GM18498 (cell line): ENCODE measurements at regions not wholly inside any gene's neighbourhood (a gene's known extent, or its start where the extent isn't known, plus 50 kb on each side); places are given as distances from the start of the nearest gene placed in this dataset.

Source experiments
- ATAC-seq: cut with Tn5 transposase; IDR thresholded peaks from one replicate; pipeline ENCODE4 v1.9.1; 2021; ENCODE audit warnings: mild to moderate bottlenecking, moderate library complexity; ENCODE audit not compliant: unreplicated experiment

DNA sequence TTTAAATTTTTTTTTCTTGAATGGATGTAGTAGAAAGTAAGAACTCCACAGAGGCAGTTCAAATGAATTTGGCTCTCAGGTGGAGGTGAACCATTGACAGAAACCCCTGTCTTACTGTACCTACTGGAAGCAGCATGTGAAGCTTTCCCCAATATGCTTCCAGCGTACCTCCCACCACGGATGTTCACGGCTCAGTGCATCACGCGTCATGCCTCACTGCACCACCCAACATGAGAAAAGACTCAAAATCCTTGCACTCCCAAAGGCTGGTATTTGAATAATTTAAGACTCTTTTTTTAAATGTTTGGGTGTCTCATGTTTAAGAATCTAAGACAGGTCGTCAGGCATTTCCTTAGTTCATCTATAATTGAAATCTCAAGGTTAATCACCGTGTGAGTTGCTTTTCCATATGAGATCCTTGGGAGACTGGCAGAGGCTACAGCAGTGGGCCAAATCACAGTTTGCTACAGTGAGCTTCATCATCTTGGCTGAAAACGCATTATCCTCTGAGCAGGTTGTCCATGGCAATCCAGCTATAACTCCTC lies 846.4 kb downstream of the DCDC2C start:
- no peak for ATAC-seq

DNA sequence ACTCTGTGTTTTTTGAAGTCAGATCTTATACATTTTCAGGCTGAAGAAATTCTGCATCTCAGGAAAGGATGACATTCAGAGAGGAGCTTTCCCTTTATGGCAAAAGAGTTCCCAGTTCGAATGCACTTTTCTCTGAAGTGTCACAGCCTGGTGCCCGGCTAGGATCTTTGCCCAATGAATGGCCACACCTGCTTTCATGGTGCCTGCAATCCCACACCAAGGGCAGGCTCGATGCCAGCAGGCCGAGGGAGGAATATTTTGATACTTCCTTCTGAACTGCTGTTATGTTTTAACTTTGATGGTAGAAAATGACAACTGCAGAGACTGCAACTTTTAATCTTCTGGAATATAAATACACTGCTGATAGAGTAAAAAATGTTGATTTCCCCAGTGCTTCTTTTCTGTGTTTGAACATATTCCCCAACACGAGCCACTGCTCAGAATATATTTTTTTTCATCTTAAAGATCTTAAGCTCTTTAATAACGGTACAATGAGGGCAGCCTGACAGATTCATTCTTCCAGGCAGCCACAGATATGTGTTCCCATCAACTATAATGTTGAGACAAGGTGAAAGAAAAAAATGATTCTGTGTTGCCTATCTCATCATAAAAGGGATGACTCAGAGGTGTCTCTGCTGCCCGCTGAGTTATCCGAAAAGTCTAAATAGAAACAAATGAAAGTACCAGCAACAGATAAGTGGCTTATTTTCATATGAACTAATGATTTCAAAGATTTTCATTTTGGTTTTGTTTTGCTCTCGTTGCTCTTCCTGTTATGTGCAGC lies 848.5 kb downstream of the DCDC2C start:
- no peak for ATAC-seq

DNA sequence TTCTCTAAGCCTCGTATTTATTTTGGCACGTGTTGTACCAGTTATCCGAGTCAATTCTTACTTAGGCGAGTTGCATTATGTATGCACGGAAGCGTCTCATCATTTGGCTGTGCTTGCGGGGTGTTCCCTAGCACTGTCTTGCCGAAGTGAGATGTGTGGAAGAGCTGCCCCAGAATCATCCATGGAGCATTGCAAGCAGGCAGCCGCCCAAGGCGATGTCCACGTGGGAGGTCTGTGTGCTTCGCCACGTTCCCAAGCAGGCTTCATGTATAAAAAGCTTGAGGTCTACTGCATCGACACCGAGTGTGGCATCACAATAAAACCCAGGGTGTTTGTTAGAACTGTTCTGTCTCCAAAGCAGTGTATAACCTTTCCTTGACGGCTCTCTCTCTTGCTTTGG lies 849.9 kb downstream of the DCDC2C start:
- ATAC-seq, result no peak

DNA sequence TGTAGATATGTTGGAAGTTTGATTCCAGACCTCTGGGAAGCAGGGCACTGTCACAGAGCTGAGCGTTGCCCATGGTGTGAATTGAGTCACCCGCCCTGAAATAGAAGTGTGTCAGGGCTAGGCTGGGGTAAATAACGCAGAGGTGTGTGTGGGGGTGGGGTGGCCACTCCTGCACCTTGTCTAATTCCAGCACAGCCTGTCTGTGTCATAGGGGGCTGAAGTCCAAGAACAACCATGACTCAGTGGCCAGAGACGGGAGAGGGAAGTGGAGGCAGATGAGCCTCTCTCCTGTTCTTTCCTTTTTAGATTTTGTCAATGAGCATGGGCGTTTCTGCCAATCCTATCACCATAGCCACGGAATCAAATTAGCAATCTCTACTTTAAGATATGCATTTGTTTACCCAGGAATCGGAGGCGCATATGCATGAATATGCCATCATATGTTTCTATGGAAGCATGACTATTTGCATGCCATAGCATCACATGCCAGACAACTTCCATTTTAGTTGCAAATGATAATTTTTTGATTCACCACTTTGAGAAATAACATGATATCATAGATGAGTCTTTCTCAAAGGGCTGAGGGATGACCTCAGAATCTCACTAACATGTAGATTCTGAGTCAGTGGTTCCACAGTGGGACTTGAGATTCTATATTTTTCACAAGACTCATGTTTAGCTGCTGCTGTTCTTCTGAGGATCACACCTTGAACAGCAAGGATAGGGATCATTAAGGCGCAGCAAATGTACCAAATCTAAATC lies 852.9 kb downstream of the DCDC2C start:
- ATAC-seq, result no peak

DNA sequence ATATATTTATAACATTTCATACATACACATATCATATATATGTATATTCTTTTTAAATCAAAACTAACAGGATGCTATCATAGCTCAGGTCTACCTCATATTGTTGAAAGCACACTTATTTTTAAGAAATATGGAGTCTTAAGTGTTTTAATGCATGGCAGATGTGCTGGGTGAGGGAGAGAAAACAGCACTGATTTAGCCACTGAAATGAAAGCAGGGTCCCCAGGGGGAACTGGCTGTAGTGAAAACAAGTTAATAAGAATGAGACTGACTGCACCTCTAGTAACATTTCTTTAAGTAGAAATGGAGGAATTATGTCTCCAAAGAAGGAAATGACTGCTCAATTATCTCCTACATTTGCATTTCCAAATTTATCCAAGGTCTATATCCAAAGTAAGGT lies 857.8 kb downstream of the DCDC2C start:
- no peak for ATAC-seq

DNA sequence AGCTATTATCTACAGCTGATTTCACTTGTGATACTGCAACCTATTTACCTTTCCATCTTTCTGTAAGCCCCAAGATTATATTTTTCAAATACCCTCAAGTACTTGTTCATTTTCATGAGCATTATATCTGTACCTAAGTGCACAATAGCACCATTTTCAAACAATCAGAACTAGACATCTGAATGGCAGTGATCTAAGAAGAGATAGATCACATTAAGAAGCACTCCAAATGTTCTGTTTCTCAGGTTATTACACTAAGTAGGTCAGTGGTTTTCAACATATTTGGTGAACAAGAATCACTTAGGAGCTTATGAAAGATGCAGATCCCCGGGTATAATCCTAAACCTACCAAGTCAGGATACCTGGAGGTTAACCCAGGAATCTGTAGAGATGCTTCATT lies 872.7 kb downstream of the DCDC2C start:
- ATAC-seq, result no peak

GRCh38 chr2:4579977-4580376 lies 876.6 kb downstream of the DCDC2C start:
- ATAC-seq, result no peak

DNA sequence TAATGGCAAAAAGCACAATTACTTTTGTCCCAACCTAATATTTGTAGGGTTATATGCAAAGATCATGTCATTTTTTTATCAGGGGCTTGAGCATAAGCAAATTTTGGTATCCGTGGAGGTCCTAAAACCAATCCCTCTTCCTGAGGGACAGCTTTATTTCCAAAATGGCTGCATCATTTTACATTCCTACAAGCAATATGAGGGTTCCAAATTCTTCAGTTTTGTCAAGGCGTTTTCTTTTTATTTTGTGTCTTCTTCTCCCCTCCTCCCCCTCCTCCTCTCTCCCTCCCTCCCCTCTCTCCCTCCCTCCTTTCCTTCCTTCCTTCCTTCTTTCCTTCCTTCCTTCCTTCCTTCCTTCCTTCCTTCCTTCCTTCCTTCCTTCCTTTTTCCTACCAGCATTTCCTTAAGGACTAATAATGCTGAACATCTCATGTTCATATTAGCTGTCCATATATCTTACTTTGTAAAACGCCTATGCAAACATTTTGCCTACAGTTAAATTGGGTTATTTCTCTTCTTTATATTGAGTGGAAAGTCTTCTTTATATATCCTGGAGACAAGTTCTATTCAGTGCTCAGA lies 881.8 kb downstream of the DCDC2C start:
- ATAC-seq, result no peak

DNA sequence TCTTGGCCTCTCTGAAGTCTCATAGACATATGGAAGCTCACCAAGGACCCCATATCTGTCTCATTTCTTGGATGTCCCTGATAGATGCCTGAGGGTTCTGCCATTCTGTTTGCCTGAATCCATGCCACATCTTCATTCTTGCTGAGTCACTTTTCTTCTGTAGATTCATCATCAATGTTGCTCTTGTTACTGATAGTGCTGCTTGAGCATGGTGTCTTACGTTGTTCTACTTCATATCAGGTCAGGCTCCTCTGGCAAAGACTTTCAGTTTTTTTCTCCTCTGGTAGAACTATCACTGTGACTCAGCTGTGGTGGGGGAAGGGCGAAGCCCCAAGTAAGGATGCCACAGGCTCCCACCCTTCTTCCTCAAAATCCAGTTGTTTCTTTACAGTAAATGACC lies 885.2 kb downstream of the DCDC2C start:
- ATAC-seq, result no peak

DNA sequence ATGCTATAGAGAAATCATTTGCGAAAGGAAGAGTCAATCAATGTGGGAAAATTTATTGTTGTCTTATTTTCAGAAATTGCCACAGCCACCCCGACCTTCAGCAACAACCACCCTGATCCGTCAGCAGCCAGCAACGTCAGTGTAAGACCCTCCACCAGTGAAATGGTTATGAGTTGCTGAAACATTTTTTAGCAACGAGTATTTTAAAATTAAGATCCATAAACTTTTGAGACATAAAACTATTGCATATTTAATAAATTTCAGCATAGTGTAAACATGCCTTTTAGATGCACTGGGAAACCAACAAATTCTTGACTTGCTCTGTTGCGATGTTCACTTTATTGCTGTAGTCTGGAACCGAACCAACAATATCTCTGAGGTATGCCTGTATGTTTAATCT lies 887.9 kb downstream of the DCDC2C start:
- no peak for ATAC-seq

- ATAC-seq, result no peak
These were observed 894.0 kb downstream of the DCDC2C start for GRCh38 chr2:4597400-4597799.

- no peak for ATAC-seq
These were observed 901.4 kb downstream of the DCDC2C start for GRCh38 chr2:4604767-4605166.

GRCh38 chr2:4618141-4618540 lies 914.8 kb downstream of the DCDC2C start:
- no peak for ATAC-seq

DNA sequence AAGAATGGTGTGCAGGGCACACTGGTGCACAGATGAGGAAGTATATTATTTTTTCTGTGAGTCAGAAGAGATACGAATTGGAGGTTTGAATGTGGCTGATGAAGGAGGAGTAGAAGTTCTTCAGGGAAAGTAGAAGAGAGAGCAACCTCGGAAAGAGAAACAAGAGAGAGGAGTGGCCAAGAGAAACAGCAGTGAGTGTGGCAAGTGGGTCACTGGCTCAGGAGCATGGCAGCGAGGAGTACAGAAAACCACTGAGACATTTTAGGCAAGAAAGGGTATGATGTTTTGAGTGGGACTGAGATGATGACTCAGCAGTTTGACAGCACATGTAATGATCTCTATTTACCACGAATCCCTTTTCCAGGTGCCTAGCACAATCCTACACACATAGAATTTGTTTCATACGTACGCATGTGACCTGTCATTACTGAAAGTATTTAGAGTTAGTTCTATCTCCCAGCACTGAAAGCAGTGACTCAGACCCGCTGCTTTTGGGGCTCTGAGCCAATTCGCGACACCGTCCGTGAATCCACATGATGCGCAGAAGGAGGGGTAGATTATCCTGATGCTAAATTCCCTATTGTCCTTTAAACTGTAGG lies 915.4 kb downstream of the DCDC2C start:
- ATAC-seq, result no peak

DNA sequence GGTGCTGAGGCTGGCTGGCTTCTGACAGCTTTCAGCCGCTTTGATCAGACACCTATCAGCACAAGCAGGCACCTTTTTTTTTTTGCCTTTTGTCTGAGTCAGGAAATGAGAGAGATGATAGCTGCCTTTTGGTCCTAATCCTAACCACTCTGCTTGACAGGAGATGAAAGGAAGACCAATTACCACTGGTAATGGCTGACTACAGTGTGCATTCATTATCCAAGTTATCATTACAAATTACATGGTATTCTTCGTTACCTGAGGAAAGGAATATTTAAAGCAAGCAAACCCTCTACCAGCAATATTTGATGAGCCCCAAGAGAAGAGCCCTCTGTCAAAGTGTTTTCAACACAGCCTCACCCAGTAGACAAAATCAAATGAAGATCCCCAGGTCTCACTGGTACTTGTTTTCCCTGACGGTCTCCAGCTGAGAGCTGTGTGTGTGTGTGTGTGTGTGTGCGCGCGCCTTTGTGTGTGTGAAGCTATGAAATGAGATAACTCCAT lies 925.7 kb downstream of the DCDC2C start:
- ATAC-seq, result no peak

DNA sequence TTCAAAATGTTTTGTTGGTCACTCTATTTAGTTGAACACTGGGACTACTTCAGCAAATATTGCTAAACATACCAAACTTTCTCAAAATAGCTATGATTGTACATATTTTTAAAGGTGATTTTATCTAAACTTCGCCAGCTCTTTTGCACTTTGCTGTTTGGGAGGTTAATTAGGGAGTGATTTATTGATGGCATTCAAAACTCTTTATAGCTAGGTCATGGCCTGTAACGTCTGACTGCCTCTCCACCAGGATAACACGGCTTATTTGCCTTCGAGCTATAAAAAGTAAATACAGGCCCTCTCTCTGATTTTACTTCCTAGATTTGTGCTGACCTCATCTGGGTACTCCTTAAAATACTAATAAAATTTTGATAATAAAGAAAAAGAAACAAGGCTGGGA lies 931.9 kb downstream of the DCDC2C start:
- no peak for ATAC-seq

DNA sequence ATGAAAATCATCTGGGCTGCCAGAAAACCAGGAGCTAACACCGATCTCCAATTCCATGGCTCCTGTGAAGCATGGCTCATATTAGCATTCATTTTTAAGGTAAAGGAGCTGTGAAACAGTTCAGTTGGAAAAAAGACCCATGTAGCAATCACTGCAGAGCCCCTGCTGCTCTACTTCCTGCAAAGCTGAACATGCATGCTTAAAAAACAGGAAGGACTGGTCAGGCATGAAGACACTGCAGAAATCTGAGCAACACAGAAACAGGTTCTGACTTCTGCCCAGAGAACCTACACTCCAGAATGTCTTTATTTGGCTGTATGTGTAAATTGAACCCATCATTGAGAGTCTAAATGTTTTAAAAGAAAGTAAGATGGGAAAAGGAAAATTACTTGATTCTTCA lies 950.6 kb downstream of the DCDC2C start:
- ATAC-seq, result no peak

GRCh38 chr2:4656326-4656725 lies 953.0 kb downstream of the DCDC2C start:
- ATAC-seq, result no peak

DNA sequence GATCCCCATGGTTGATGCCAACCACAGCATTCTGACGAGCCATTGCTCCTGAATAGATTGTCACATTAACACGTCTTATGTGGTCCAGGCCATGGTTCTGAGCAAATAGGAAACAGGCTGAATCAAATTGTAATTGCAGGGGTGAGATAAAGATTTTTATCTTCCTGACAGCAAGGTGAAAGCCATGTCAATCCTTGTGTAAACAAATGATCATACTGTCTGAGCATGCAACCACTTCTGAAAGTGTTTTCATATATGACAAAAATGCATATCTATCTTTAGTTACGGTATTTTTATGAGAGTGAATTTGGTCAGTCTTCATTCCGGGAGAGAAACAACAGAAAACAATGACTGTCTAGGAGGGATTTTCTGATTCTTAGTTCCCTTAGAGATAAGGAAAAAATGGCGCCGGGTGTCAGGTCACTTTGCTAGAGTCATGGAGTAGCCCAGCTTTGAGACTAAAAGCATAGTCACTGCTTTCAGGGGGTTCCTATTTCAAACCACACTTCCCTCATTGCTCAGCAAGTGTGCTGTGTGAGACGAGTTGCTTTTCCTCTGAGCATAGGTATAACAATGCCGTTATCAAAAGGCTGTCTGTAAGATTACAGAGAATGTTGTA lies 958.9 kb downstream of the DCDC2C start:
- ATAC-seq, result no peak

- ATAC-seq, result no peak
These were observed 965.0 kb downstream of the DCDC2C start for GRCh38 chr2:4668381-4668780.

GRCh38 chr2:4670331-4670730 lies 967.0 kb downstream of the DCDC2C start:
- ATAC-seq, result no peak
